Heart left ventricle (tissue), 16 donors: ENCODE measurements at regions not wholly inside any gene's neighbourhood (a gene's known extent, or its start where the extent isn't known, plus 50 kb on each side); places are given as distances from the start of the nearest gene placed in this dataset.

ENCODE experiments used
- ATAC-seq, 4 donors: fragments of 200-7000 bp; cut with Tn5 transposase; one replicate each; pipeline ENCODE4 v1.9.1; 2020 to 2022; ENCODE audit warnings: moderate library complexity in 4 of 4, mild to moderate bottlenecking in 3 of 4, moderate number of reproducible peaks in 1 of 4
- DNase-seq, 5 donors: peaks; one replicate each; pipeline ENCODE4 v3.0.0-alpha.2; 2020
- H3K27ac ChIP-seq, 12 donors: fragments of 200-600 bp; sonication (generic) in 4 of 12; one replicate each; pipeline versions ENCODE4 v1.5.0 to v1.8.0; 2016 to 2022; ENCODE audit warnings: mild to moderate bottlenecking in 2 of 12
- H3K27me3 ChIP-seq, 9 donors: fragments of 200-600 bp; sonication (generic) in 2 of 9; one replicate each; pipeline versions ENCODE4 v1.5.1 to v1.8.0; 2016 to 2022; ENCODE audit warnings: mild to moderate bottlenecking in 3 of 9
- H3K36me3 ChIP-seq, 9 donors: fragments of 200-600 bp; sonication (generic) in 2 of 9; one replicate each; pipeline versions ENCODE4 v1.5.0 to v1.8.0; 2018 to 2022; ENCODE audit warnings: mild to moderate bottlenecking in 2 of 9
- H3K4me1 ChIP-seq, 12 donors: fragments of 200-600 bp; sonication (generic) in 4 of 12; one replicate each; pipeline versions ENCODE4 v1.5.0 to v1.8.0; 2016 to 2022; ENCODE audit warnings: mild to moderate bottlenecking in 3 of 12
- H3K4me3 ChIP-seq, 12 donors: fragments of 200-600 bp; sonication (generic) in 4 of 12; one replicate each; pipeline versions ENCODE4 v1.5.0 to v1.8.0; 2017 to 2022; ENCODE audit warnings: mild to moderate bottlenecking in 9 of 12, moderate library complexity in 4 of 12
- H3K9me3 ChIP-seq, 12 donors: fragments of 200-600 bp; sonication (generic) in 4 of 12; one replicate each; pipeline versions ENCODE4 v1.5.0 to v1.8.0; 2016 to 2022; ENCODE audit warnings: mild to moderate bottlenecking in 1 of 12
- CTCF ChIP-seq, 12 donors: fragments of 200-600 bp; sonication (generic) in 4 of 12; IDR thresholded peaks; one replicate each; pipeline versions ENCODE4 v1.5.0 to v1.8.0; 2018 to 2022; ENCODE audit warnings: antibody characterized with exemption in 12 of 12, mild to moderate bottlenecking in 5 of 12
- POLR2A ChIP-seq, 2 donors: fragments of 450-650 bp; IDR thresholded peaks; one replicate each; pipeline ENCODE4 v1.6.1; 2017; ENCODE audit warnings: antibody characterized with exemption in 2 of 2, mild to moderate bottlenecking in 2 of 2, moderate library complexity in 2 of 2
- WGBS, 4 donors: extraction: QIAGEN DNeasy Blood & Tissue Kit in 2 of 4; methylation state at CpG; one replicate each; pipeline versions ENCODE4 v1.1.5 to v1.1.7; 2013 to 2018; 5-methylcytosine and 5-hydroxymethylcytosine counted together
- intact Hi-C, 10 donors: fragments of 100-400 bp; cut with DNase I; formaldehyde crosslinking; loops; one replicate each; pipeline versions ENCODE4 v1.11.1 to v1.14.2; 2022
- donor health status: ischemic (EF 13 %, LVEDD 7.1; RV severe dilation, severe dysfunction).
- donor health status: healthy with polysubstance abuse.
- donor health status: DM: no; HTN: yes; CAD: no.
- donor health status: DM: no; HTN: no; CAD: no.
- donor health status: ischemic (EF 25% LVEDD 6.9; RV normal size, moderate dysfunction).
- donor health status: ischemic (EF 25% LVEDD 5.7; RV mildly dilated, moderate dysfunction).
- donor health status: healthy.
- donor health status: DM: yes; HTN: yes; CAD: no.
- donor health status: ischemic (EF 35%, LVEDD 5.7; RV mildly dilated, moderate dysfunction).
- donor health status: nonischemic (EF 11% LVEDD 7.7; RV severe dilation, severe dysfunction).
- donor health status: DM: yes; HTN: yes; CAD: no.
- donor health status: PGD.
- donor health status: ischemic (EF 29% LVEDD 5.4; RV normal size, mild dysfunction).
- donor health status: nonischemic (EF 23%, LVEDD 6.1; RV moderate dilation, normal function).

GRCh38 chrY:20998483-20998882 is 242.6 kb downstream of the RPS4Y2 start:
- H3K36me3 ChIP-seq, result no peaks in the 10 kb centered on the region
- intact Hi-C loops, result no loop called here
- no peak for ATAC-seq

GRCh38 chrY:21001102-21001501 is 245.2 kb downstream of the RPS4Y2 start:
- no peak for DNase-seq
- no peak for TF ChIP-seq POLR2A (IDR thresholded peaks at IDR 0.05)
- no peak for TF ChIP-seq CTCF (IDR thresholded peaks at IDR 0.05)
- Histone ChIP-seq H3K27ac (no peak overlapping the region), H3K9me3 (no peaks in the 10 kb centered on the region), H3K4me1 (no peaks in the 10 kb centered on the region), H3K36me3 (no peaks in the 10 kb centered on the region), H3K4me3 (no peak overlapping the region), H3K27me3 (no peaks in the 10 kb centered on the region)
- intact Hi-C loops, result no loop called here
- no peak for ATAC-seq

More at GRCh38 chrY:20998483-20998882, 242.6 kb downstream of the RPS4Y2 start:
- DNase-seq, result no peak
- TF ChIP-seq POLR2A (IDR thresholded peaks at IDR 0.05) (no peak), CTCF (IDR thresholded peaks at IDR 0.05) (no peak)
- H3K4me3 ChIP-seq, result no peak overlapping the region
- no peak overlapping the region for H3K27ac ChIP-seq
- no peaks in the 10 kb centered on the region for H3K9me3 ChIP-seq
- no peaks in the 10 kb centered on the region for H3K27me3 ChIP-seq
- no peaks in the 10 kb centered on the region for H3K4me1 ChIP-seq

GRCh38 chrY:21003059-21003458 is 247.2 kb downstream of the RPS4Y2 start:
- Histone ChIP-seq H3K9me3 (no peaks in the 10 kb centered on the region), H3K4me3 (no peak overlapping the region), H3K27me3 (no peaks in the 10 kb centered on the region), H3K4me1 (no peaks in the 10 kb centered on the region), H3K27ac (no peak overlapping the region), H3K36me3 (no peaks in the 10 kb centered on the region)
- ATAC-seq, result no peak
- TF ChIP-seq POLR2A (IDR thresholded peaks at IDR 0.05) (no peak), CTCF (IDR thresholded peaks at IDR 0.05) (no peak)
- 68 to 76% methylated on average over 2 of the region's 2 CpGs; no CpG with 5 or more reads in 2 of the 4 donors for WGBS, 4 donors
- intact Hi-C loops, result no loop called here
- no peak for DNase-seq

GRCh38 chrY:21005531-21005930 is 249.6 kb downstream of the RPS4Y2 start:
- DNase-seq (no peak), ATAC-seq (no peak)
- Histone ChIP-seq H3K27me3 (no peaks in the 10 kb centered on the region), H3K4me3 (no peak overlapping the region), H3K36me3 (no peaks in the 10 kb centered on the region), H3K9me3 (no peaks in the 10 kb centered on the region), H3K27ac (no peak overlapping the region), H3K4me1 (no peaks in the 10 kb centered on the region)
- TF ChIP-seq CTCF (IDR thresholded peaks at IDR 0.05) (no peak), POLR2A (IDR thresholded peaks at IDR 0.05) (no peak)
- intact Hi-C loops, result no loop called here
